GM12878 (cell line): ENCODE measurements at regions not wholly inside any gene's neighbourhood (a gene's known extent, or its start where the extent isn't known, plus 50 kb on each side); places are given as distances from the start of the nearest gene placed in this dataset.

Experiments used
- CTCF ChIP-seq, 3 experiments: IDR thresholded peaks in 2 of 3; conservative IDR thresholded peaks in 1 of 3; 2 replicates each; pipeline ENCODE4 v1.5.1; 2011; ENCODE audit warnings: low read depth in 3 of 3, low read length in 3 of 3, mild to moderate bottlenecking in 3 of 3, control low read depth in 2 of 3, moderate library complexity in 2 of 3, inconsistent platforms in 1 of 3, mixed read lengths in 1 of 3; ENCODE audit not compliant: control insufficient read depth in 2 of 3, insufficient read depth in 1 of 3; ENCODE audit errors: extremely low read depth in 1 of 3
- NBN ChIP-seq: fragments of 450-650 bp; IDR thresholded peaks from 2 replicates; pipeline ENCODE4 v1.6.1; 2016
- PBX3 ChIP-seq: IDR thresholded peaks from 2 replicates; pipeline ENCODE4 v1.6.1; 2011; ENCODE audit warnings: mild to moderate bottlenecking, low read depth, low read length, moderate library complexity; ENCODE audit not compliant: insufficient replicate concordance
- TARDBP ChIP-seq: IDR thresholded peaks from 2 replicates; pipeline ENCODE4 v1.6.1; 2016; ENCODE audit warnings: borderline replicate concordance

- no peak for TF ChIP-seq NBN
- no peak for TF ChIP-seq PBX3
- TF ChIP-seq TARDBP: no peak
- TF ChIP-seq CTCF (IDR thresholded peaks at IDR 0.05 in 2 of 3, conservative IDR thresholded peaks at IDR 0.05 in 1 of 3; ENCODE audit: control insufficient read depth in 2 of 3, extremely low read depth in 1 of 3, insufficient read depth in 1 of 3, low read depth in 3 of 3, low read length in 3 of 3): no peak
Observed at GRCh38 chr6:154611847-154612246, 101.4 kb upstream of the CNKSR3 start.
